Erythroblast (primary cell): ENCODE measurements at regions not wholly inside any gene's neighbourhood (a gene's known extent, or its start where the extent isn't known, plus 50 kb on each side); places are given as distances from the start of the nearest gene placed in this dataset.

ENCODE experiments used
- GATA1 ChIP-seq: IDR thresholded peaks from 2 replicates; pipeline ENCODE4 v1.6.1; 2011; ENCODE audit warnings: low read depth, mild to moderate bottlenecking, control low read depth, low read length, moderate library complexity
- POLR2A ChIP-seq: IDR thresholded peaks from 2 replicates; pipeline ENCODE4 v1.6.1; 2011; ENCODE audit warnings: mild to moderate bottlenecking, low read length

DNA sequence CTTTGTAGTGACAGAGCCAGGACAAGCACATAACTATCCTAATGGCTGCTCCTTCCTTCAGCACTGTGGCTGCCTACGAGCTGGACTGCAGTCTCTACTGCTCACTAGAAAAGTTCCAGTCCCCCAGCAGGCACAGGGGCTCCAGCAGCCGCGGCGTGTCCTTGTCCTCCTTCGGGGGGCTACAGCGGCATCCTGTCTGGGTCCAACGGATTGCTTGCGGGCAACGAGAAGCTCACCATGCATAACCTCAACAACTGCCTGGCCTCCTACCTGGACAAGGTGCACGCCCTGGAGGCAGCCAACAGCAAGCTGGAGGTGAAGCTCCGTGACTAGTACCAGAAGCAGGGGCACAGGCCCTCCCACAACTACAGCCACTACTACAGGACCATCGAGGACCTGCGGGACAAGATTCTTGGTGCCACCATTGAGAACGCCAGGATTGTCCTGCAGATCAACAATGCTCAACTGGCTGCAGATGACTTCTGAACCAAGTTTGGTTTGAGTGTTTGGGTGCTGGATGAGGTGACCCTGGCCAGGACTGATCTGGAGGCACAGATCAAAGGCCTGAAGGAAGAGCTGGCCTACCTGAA lies 169.4 kb downstream of the NDUFA12 start:
- TF ChIP-seq POLR2A (no peak), GATA1 (no peak)
